ENCODE measurements at regions not wholly inside any gene's neighbourhood (a gene's known extent, or its start where the extent isn't known, plus 50 kb on each side); places are given as distances from the start of the nearest gene placed in this dataset.

DNA sequence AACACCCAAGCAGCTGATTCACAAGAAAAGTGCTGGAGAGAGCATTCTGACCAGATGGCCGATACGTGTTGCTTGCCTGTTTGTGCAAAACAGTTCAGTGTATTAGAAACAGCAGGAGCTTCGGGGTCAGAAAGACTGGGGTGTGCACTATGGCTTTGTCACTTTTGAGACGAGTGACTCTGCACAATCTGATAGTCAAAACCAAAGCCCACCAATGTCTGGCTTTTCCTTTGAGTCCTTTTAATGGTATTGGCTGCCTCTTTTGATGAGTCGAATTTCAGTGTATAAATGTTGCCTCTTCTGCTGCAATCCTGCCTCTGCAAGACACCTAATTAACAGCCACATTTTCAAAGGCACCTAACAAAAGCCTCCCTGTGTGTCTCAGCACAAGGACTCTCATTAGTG lies 444.6 kb downstream of the AJAP1 start:
- TF ChIP-seq CTCF (IDR thresholded peaks at IDR 0.05) (no peak), POLR2A (IDR thresholded peaks at IDR 0.05) (no peak)
